Pancreas (tissue), 10 donors: ENCODE measurements at regions not wholly inside any gene's neighbourhood (a gene's known extent, or its start where the extent isn't known, plus 50 kb on each side); places are given as distances from the start of the nearest gene placed in this dataset.
A peak's percentile ranks its signal among the peaks of the same experiment; 100 is the strongest.

ENCODE experiments used
- ATAC-seq, 4 donors: fragments of 200-7000 bp; cut with Tn5 transposase; one replicate each; pipeline versions ENCODE4 v1.8.0 to v1.9.1; 2020; ENCODE audit warnings: mild to moderate bottlenecking in 4 of 4, moderate library complexity in 4 of 4
- DNase-seq, 6 donors: peaks; one replicate each; pipeline ENCODE4 v3.0.0-alpha.2; 2020
- FAIRE-seq: peaks from 2 replicates; lab custom pipeline; 2012; peaks lifted over from hg19 to GRCh38; lab: Jason Lieb, UNC
- H3K27ac ChIP-seq, 4 donors: fragments of 200-600 bp; sonication (generic); 1 replicate in 3 of 4; 2 replicates in 1 of 4; pipeline versions ENCODE4 v1.5.0 to v1.8.0; 2020
- H3K27me3 ChIP-seq, 4 donors: fragments of 200-600 bp; one replicate each; pipeline ENCODE4 v1.8.0; 2021
- H3K36me3 ChIP-seq, 3 donors: fragments of 200-600 bp; sonication (generic) in 1 of 3; one replicate each; pipeline versions ENCODE4 v1.5.0 to v1.8.0; 2020 to 2021
- H3K4me1 ChIP-seq, 3 donors: fragments of 200-600 bp; one replicate each; pipeline ENCODE4 v1.8.0; 2021
- H3K4me3 ChIP-seq, 4 donors: fragments of 200-600 bp; sonication (generic) in 2 of 4; one replicate each; pipeline versions ENCODE4 v1.5.0 to v1.8.0; 2020 to 2021
- H3K9me3 ChIP-seq, 4 donors: fragments of 200-600 bp; one replicate each; pipeline ENCODE4 v1.8.0; 2021
- WGBS, 2 donors: extraction: QIAGEN DNeasy Blood & Tissue Kit; methylation state at CpG; one replicate each; pipeline ENCODE4 v1.1.7; 2013; 5-methylcytosine and 5-hydroxymethylcytosine counted together
- intact Hi-C, 3 donors: fragments of 100-400 bp; cut with DNase I; formaldehyde crosslinking; loops; one replicate each; pipeline versions ENCODE4 v1.11.1 to v1.14.2; 2022
- TF ChIP-seq, protein P1 (sequence below), 4 donors: fragments of 200-600 bp; sonication (generic) in 3 of 4; IDR thresholded peaks; one replicate each; pipeline versions ENCODE4 v1.5.0 to v1.8.0; 2021; ENCODE audit warnings: antibody characterized with exemption in 4 of 4
- donor health status: healthy with polysubstance abuse.
- donor health status: DM: no; HTN: no; CAD: no; lungs with moderate emphysema.
- donor health status: DM: no; HTN: no; CAD: no.
- donor health status: control.
- donor health status: control.
- donor health status: Bipolar disorder and iron deficiency.
- donor health status: DM: yes; HTN: yes; CAD: no.
- donor health status: DM: no; HTN: no; CAD: no.
- donor health status: DM: no; HTN: no; CAD: no.
- donor health status: DM: yes; HTN: yes; CAD: no.

DNA sequence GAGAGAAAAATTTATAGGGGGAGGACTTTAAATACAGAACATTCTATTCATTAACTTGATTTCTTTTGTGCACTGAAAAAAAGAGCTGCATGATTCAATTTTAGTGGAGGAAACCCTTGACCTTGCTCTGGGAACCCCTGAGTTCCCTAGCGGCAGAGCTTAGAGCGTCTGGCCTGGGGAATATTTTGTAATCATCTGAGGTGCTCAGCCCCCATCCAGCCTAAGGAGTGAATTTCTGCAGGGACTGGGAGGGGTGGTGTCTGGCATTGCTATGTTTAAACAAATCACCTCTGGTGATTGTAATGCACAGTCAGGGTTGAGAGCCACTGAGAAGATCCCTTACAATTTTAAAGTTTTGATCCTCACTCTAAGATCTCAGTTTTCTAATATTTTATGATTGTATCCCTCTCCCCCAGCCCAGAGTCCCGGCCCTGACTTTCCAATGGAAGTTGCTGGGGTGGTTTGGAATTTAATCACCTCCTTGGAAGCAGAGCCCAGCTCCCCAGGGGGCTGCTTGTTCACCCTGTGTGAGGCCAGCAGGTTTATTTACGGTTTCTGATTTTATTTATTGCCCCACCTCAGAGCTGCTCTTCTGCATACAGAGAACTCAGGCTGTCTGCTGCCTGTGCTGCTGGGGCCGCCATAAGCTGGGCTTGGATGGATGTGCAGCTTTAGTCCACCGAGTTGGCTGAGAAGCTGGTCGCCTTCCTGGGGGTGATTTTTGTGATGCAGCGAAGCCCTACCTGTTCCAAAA lies 263.1 kb downstream of the LRFN2 start:
- intact Hi-C loops: loop anchor here in 1 of 3 donors (10.0 kb wide), 2 partner anchors 261 to 511 kb away; partner anchors contain the start of gene LRFN2
- H3K27ac ChIP-seq: no peak overlapping the region
- ATAC-seq (peak in 1 of 4 donors; percentile 20), DNase-seq (no peak), FAIRE-seq (no peak)
- no peak overlapping the region for H3K4me3 ChIP-seq
- TF ChIP-seq, protein P1, sequence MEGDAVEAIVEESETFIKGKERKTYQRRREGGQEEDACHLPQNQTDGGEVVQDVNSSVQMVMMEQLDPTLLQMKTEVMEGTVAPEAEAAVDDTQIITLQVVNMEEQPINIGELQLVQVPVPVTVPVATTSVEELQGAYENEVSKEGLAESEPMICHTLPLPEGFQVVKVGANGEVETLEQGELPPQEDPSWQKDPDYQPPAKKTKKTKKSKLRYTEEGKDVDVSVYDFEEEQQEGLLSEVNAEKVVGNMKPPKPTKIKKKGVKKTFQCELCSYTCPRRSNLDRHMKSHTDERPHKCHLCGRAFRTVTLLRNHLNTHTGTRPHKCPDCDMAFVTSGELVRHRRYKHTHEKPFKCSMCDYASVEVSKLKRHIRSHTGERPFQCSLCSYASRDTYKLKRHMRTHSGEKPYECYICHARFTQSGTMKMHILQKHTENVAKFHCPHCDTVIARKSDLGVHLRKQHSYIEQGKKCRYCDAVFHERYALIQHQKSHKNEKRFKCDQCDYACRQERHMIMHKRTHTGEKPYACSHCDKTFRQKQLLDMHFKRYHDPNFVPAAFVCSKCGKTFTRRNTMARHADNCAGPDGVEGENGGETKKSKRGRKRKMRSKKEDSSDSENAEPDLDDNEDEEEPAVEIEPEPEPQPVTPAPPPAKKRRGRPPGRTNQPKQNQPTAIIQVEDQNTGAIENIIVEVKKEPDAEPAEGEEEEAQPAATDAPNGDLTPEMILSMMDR (IDR thresholded peaks at IDR 0.05): no peak
- no peaks in the 10 kb centered on the region for H3K27me3 ChIP-seq
- no peaks in the 10 kb centered on the region for H3K9me3 ChIP-seq
- 65% methylated on average over 8 of the region's 8 CpGs for WGBS, 2 donors
- no peaks in the 10 kb centered on the region for H3K4me1 ChIP-seq
- no peaks in the 10 kb centered on the region for H3K36me3 ChIP-seq

DNA sequence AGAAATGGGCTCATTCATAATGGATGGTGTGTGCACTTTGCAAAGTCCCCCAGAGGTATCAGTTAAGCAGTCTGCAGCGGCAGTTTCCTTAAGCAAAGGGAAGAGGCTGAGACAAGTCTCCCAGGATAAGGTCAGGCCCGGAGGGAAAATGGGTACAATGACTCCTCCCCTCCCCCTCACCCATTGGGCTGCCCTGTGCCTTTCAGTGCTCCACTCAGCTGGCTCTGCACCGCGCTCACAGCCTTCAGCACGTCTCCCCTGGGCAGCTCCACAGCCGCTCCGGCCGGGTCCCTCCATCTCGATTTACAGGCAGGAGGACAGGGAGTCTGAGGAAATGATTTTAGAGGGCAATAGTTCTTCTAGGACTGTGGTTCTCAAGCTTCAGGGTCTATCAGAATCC lies 264.8 kb downstream of the LRFN2 start:
- no peaks in the 10 kb centered on the region for H3K4me1 ChIP-seq
- intact Hi-C loops: loop anchor here in 1 of 3 donors (10.0 kb wide), 2 partner anchors 262 to 512 kb away; partner anchors contain the start of gene LRFN2
- H3K36me3 ChIP-seq: no peaks in the 10 kb centered on the region
- DNase-seq: no peak
- WGBS, 2 donors: 84 to 86% methylated on average over 9 of the region's 9 CpGs
- TF ChIP-seq, protein P1 (IDR thresholded peaks at IDR 0.05): no peak
- ATAC-seq: no peak
- FAIRE-seq: no peak
- no peaks in the 10 kb centered on the region for H3K27me3 ChIP-seq
- no peak overlapping the region for H3K4me3 ChIP-seq
- H3K9me3 ChIP-seq: no peaks in the 10 kb centered on the region
- H3K27ac ChIP-seq: no peak overlapping the region

DNA sequence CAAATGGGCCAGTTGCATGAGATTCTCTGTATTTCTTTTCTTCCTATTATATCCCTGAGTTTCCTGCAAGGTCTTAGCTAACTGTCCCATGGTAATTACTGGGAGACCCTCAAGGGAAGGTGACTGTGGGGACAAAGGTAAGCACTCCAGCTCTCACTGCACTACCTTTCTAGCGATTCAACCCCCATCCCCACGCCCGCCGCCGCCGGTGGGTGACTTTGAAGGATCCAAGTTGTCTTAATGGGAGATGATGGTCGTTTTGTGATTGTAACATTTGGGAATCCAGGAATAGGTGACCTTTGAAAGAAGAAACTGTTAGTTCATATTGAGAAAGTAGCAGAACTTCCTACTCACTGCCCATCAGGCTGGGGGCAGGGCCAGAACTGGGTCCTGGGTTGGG lies 265.5 kb downstream of the LRFN2 start:
- no peaks in the 10 kb centered on the region for H3K27me3 ChIP-seq
- H3K4me1 ChIP-seq: no peaks in the 10 kb centered on the region
- TF ChIP-seq, protein P1 (IDR thresholded peaks at IDR 0.05): no peak
- FAIRE-seq (no peak), ATAC-seq (no peak), DNase-seq (no peak)
- H3K36me3 ChIP-seq: no peaks in the 10 kb centered on the region
- H3K4me3 ChIP-seq: no peak overlapping the region
- H3K9me3 ChIP-seq: no peaks in the 10 kb centered on the region
- H3K27ac ChIP-seq: no peak overlapping the region
- WGBS, 2 donors: 86 to 92% methylated on average over 7 of the region's 7 CpGs
- intact Hi-C loops: loop anchor here in 1 of 3 donors (10.0 kb wide), 2 partner anchors 263 to 513 kb away; partner anchors contain the start of gene LRFN2

DNA sequence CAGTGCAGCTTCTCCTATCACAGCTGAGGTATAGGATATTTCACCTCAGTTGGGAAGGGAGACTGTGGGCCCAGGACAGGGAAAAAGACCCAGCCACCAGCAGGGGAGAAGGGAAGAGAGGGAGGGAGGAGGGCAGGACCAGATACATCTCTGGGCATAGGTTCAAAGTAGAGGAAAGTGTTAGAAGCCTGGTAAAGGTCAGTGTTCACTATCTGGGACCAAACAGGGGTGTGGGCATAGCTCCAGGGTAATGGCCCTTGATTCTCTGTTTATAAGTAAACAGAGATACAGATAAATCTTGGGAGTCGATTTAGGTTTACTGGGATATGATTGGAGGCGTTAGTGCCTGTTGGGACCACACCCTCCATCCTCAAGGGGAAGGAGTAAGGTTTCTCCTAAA lies 266.2 kb downstream of the LRFN2 start:
- FAIRE-seq: no peak
- 35% methylated on average over 2 of the region's 2 CpGs for WGBS, 2 donors
- no peak for ATAC-seq

More for the DNA sequence above, 266.2 kb downstream of the LRFN2 start:
- intact Hi-C loops: loop anchor here in 1 of 3 donors (10.0 kb wide), 2 partner anchors 264 to 514 kb away; partner anchors contain the start of gene LRFN2
- H3K4me1 ChIP-seq: no peaks in the 10 kb centered on the region
- H3K27me3 ChIP-seq: no peaks in the 10 kb centered on the region
- H3K36me3 ChIP-seq: no peaks in the 10 kb centered on the region
- TF ChIP-seq, protein P1 (IDR thresholded peaks at IDR 0.05): no peak
- no peak overlapping the region for H3K27ac ChIP-seq
- H3K4me3 ChIP-seq: no peak overlapping the region
- H3K9me3 ChIP-seq: no peaks in the 10 kb centered on the region
- DNase-seq: no peak
